Embryonic facial prominence (tissue), 1 donor: ENCODE measurements at regions not wholly inside any gene's neighbourhood (a gene's known extent, or its start where the extent isn't known, plus 50 kb on each side); places are given as distances from the start of the nearest gene placed in this dataset.
"Not testable (repeated sequence)": the region's sequence is repeated elsewhere in the genome, so short reads cannot be mapped to it uniquely, and the experiment has no call there.

Source experiments
- DNase-seq: peaks from one replicate; pipeline ENCODE4 v3.0.0-alpha.2; 2016; ENCODE audit errors: extremely low spot score

GRCh38 chr9:134546746-134547145 lies 94.9 kb upstream of the COL5A1 start:
- no peak for DNase-seq

DNA sequence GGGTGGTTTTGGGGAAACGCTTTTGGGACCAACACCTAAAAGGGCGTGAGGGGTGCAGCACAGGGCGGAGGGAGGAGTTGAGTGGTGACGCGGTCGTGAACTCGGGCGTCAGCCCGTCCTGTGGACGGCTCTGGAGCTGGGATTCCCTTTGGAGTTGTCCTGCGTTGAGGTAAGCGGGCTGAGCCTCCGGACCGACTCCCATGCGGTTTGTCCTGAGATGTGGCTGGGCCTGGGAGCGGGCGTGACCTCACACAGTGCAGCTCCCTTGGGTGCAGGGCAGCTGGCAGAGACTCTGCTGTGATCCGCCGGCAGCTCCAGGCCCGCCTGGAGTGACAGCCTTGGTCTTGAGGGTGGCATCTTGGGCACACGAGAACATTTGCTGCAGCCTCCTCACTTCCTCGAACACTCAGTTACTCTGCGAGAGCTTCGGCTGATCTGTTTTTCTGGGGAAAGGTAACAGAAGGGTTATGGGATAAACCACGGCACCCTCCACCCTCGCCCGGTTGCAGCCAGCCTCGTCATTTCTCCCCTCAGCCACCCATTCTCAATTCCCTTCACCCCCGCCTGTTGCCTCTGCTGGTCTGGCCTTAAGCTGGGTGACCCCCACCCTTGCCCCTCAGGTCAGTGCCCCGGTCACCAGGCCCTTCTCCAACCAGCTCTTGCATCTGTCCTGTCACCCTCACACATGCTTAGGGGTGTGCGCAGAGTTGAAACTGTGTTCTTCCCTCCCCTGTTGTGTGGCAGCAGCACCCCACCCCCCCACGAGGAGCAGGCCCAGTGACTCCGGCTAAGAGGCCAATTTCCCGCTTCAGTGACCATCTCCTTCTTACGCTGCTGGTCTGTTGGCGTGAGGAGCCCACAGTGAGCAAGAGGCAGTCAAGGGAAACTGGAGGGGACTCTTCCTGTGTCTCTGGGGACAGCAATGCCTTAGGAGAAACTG lies 94.2 kb upstream of the COL5A1 start:
- no peak for DNase-seq

GRCh38 chr9:134548185-134548584 lies 93.4 kb upstream of the COL5A1 start:
- no peak for DNase-seq

DNA sequence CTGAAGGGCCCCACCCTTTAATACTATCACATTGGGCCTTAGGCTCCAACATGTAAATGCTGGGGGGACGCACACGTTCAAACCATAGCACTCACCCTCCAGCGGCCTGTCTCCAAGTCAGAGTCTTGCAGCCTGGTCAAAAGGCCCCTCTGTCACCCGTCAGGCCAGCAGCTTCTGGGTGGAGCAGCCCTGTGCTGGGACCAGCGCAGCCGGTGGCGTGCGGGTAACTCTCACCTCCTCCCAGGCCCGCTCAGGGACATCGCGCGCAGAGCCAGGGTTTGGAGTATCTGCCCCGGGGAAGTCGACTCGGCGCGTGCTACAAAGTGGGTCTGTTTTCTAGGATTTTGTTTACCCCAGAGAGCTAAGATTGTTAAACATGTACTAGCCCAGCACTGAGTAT lies 93.0 kb upstream of the COL5A1 start:
- no peak for DNase-seq

- DNase-seq: no peak
Measured at GRCh38 chr9:134549336-134549735, 92.3 kb upstream of the COL5A1 start.

DNA sequence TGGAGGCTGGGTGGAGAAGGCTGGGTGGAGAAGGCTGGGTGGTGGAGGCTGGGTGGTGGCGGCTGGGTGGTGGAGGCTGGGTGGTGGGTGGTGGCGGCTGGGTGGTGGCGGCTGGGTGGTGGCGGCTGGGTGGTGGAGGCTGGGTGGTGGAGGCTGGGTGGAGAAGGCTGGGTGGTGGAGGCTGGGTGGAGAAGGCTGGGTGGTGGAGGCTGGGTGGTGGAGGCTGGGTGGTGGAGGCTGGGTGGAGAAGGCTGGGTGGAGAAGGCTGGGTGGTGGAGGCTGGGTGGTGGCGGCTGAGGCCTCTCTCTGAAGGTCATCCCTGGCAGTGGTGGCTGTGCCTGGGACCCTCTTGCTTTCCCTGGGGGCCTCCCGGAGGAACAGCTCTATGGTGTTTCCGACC lies 91.5 kb upstream of the COL5A1 start:
- not testable (repeated sequence) for DNase-seq

DNA sequence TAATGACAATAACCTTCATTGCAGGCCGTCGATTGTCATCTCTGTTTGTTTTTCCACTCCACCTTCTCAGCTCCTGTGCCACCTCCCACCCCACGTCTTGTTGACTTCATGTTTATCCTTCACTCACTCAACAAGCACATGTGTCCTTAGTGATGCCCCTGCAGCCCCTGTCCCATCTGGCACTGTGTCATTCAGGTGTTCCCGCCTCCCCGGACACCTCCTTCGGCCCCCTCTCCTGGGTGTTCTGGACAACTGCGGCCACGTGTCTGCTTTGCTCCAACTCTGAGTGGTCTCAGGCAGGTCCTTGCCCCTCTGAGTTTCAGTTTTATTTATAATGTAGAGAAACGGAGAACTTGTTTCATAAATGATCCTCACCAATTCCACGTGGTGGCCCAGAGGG lies 91.0 kb upstream of the COL5A1 start:
- no peak for DNase-seq

- DNase-seq: no peak
Measured at GRCh38 chr9:134551176-134551575, 90.4 kb upstream of the COL5A1 start.

GRCh38 chr9:134551644-134552348 lies 89.8 kb upstream of the COL5A1 start:
- no peak for DNase-seq

DNA sequence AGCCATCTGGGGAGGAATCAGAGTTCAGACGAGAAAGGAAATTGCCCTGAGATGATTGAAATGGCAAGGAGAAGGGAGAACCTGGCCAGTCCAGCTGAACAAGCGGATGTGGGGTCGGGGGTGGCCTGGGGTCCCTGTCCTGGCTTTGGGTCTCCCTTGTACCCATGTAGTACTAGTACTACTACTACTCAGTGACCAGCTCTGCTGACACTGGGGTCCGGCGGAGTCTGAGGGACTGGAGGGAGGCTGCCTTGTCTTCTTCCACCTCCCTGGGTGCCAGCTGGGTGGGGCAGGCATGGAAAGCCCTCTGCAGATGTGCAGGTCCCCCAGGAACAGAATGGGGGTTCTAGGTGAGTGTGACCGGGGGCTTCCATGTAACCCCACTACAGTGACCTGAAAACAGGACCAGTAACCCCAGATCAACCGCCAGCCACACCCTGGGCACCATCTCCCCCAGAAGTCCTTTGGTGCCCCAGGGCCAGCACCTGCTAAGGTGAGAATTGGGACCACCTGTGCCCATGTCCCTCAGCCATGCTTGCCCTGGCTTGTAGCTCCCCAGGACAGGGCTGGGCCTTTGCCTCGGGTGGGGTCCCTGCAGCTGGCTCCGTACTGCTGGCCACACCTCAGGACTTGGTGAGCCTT lies 89.1 kb upstream of the COL5A1 start:
- no peak for DNase-seq

- DNase-seq: no peak
Measured at GRCh38 chr9:134553061-134553891, 88.3 kb upstream of the COL5A1 start.

- DNase-seq: no peak
Measured at GRCh38 chr9:134553996-134554372, 87.6 kb upstream of the COL5A1 start.

- no peak for DNase-seq
Measured at GRCh38 chr9:134554373-134555093, 87.1 kb upstream of the COL5A1 start.

- no peak for DNase-seq
Measured at GRCh38 chr9:134555094-134555650, 86.4 kb upstream of the COL5A1 start.

DNA sequence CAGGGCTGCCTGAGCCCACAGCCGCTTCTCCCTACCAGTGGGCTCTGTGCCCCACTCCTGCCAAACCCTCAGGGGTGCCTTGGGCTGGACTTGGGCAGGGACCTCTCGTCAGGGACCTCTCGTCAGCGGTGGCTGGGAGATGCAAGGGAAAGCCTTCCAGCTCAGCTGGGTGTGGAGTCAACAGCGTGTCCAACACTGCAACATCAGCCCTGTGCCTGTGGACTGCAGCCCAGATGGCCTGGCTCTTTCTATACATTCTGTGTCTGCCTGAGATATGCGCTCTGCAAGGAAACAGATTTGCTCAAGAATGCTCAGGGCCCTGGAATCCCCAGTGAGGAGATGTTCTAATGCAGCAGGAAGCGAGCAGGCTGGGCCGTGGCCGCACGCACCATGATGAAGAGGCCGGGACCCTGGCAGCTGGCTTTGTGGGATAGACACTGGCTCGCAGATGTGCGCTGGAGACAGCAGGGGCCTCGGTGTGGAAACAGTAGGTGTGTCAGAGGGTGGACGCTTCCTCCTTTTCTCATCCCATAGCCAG lies 85.0 kb upstream of the COL5A1 start:
- no peak for DNase-seq

GRCh38 chr9:134557331-134557730 lies 84.3 kb upstream of the COL5A1 start:
- no peak for DNase-seq

DNA sequence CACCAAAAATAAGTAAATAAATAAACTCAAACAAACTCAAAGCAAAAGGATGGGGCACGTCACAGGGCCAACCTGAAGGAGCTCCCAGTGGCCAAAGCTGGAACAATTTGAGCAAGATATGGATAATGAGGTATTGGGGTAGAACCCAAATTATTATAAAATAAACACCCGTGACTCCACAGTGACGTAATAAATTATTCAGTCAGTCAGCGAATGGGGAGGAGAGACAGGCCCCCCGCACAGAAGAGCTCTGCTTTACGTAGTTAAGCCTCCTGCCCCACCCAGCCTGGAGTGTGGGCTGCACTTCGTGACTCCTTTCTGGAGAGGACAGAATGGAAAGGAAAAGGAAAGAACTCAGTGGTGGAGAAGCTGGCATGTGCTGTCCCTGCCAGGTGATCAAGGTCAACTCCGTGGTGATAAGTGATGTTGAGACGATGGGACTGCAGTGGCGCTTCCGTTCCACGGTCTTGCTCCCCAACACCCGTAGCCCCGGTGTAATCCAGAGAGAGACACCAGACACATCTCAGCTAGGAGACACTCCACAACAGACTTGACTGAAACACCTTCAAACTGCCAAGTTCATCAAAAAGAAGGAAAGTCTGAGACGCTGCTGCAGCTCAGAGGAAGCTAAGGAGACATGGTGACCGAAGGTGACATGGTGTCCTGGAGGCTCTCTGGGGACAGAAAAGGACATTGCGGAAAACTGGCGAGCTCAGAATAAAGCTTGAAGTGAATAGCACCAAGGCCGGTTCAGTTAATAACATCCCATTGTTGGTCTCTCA lies 83.3 kb upstream of the COL5A1 start:
- no peak for DNase-seq

GRCh38 chr9:134559013-134559412 lies 82.6 kb upstream of the COL5A1 start:
- no peak for DNase-seq

GRCh38 chr9:134560206-134560605 lies 81.4 kb upstream of the COL5A1 start:
- DNase-seq: no peak

DNA sequence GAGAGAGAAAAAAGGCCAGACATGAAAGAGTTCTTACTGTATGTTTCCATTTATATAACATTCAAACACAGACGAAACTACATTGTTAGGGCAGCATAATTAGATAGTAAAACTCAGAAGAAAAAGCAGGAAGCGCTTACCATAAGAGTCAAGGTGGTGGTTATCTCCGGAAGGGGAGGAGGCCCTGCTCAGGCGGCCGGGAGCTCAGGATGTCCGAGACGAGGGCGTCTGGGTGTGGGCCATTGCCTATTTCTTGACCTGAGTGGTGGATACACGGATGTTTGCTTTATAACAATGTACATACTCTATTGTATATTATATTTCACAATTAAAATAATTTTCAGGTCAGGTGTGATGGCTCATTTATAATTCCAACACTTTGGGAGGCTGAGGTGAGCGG lies 80.9 kb upstream of the COL5A1 start:
- DNase-seq: no peak
